IPS-NIHi7 (cell line): ENCODE measurements at regions not wholly inside any gene's neighbourhood (a gene's known extent, or its start where the extent isn't known, plus 50 kb on each side); places are given as distances from the start of the nearest gene placed in this dataset.
A peak's percentile ranks its signal among the peaks of the same experiment; 100 is the strongest.

Experiments
- DNase-seq: peaks from one replicate; pipeline ENCODE4 v3.0.0; 2012; ENCODE audit warnings: mixed read lengths; ENCODE audit errors: extremely low spot score

DNA sequence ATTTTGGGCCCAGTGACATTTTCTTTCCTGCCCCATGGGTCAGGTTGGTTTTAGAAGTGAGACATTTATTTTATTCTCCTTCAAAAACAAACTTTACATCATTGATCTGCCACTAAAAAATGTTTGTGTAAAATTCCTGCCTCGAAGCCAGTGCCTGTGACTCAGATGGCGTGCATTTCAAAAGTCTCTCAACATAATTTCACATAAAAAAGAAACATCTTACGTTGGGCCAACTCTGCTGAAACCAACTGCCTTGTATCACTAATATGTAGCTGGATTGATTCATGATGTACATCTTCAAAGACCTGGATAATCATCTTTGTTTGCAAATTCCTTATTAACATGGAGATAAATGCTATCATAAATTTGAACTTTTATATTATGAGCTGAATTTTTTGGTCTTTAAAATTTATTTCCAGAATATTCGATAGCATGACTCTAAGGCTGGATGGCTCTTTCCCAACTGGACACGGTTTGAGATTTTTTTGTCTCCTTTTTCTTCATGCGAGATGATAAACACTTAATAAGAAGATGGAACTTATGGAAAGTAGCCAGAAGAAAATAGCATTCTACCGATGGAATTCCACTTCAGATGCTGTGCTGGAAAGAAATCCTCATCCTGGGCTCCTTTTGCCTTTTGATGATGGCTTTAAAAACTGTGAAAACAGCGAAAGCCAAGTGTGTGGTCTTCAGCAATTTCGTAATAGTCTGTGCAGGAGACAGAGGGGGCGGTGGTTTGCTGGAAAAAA, 420.5 kb downstream of the FGF9 start:
- DNase-seq, result no peak

DNA sequence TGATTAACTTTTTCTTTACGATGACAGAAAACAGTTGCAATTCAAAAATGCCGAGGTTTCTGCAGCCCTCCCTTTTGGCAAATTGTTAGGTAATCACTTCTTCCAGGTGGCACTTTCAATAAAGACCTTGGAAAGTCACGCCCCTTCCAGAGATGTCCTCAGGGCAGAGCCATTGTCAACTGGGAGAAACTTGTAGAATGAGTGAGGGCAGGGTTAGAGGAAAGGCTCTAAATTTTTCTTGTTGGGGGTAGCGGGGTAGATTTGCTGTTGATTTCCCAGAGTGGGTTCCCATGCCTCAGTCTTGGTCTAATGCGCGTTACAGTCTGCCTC, 421.1 kb downstream of the FGF9 start:
- DNase-seq, result no peak

DNA sequence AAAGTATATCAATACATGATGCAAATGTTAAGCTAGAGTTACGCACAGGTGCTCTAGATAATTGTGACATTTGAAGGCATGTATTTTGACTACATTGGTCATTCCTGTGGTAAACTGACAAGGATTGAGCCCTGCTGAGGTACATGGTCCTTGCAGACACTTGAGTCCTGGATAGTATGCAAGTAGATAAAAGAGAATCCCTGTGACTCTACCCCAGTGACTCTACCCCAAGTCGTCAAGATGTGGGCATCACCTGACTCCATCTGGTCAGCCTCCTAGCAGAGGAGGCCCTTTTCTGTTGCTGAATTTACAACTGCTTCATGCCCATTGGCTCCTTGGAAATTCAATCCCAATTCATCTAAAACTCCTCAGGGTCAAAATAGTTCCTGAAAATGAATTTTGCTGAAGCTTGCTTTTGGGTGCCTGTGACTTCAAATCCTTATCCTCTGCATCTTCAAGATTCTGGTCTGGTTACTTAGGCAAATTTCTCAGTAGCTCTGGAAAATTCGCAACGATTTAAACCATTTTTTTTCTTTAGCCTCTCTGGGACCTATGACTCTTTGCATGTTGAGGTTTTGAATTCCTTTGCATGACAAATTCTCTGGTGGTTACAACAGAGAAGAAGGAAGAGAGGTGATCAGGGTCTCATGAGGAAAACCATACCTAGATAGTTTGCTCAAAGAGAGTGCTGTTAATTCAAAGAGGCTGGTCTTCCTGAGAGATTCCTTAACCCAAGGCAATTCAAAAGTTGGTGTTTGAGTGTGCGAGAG, 422.1 kb downstream of the FGF9 start:
- no peak for DNase-seq

DNA sequence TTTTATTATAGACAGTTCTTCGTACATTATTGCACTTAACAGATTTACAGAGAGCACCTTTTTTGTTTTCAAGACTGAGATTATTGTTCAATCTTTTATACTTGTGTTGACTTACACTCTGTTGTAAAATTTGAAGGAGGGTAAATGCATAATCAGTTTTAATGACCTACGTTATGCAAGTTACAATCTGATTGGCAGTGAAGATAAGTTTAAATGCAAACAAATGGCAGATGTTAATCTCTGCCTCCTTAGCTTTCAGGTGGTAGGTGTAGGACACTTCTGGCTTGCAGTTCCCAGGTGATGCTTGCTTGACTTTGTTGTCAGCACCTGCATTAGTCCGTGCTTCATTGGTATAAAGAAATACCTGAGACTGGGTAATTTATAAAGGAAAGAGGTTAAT, 424.9 kb downstream of the FGF9 start:
- DNase-seq, result no peak

DNA sequence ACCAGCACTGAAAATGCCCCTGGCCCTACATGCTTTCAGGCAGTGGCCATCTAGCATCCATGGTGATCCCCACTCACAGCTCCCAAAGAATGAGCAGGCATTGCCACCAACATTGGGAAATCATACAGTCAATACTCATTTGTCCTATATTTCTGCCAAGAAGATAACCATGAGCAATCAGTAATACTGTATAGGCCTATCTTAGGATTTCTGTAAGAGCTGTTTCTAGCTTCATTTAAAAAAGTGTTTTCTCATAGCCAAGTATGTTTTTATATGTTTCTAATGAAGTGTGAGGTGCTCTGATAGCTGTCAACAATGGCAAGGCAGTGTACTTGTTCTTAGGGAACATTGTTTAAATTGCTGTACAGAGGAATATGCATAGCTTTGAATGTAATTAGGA, 428.7 kb downstream of the FGF9 start:
- DNase-seq, result no peak

DNA sequence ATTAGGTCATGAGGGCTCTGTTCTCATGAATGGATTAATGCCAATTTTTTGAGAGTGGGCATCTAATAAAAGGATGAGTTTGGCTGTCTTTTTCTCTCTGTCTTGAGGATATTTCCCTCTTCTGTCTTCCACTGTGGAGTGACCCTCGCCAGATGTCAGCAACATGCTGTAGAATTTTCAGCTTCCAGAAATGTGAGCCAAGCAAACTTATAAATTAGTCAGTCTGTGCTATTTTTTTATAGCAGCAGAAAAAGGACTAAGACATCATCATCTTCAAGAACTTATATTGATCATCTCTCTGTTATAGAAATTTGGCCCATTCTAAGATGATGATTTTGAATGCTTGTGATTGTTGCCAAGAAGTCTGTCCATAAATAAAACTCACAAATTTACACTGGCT, 431.4 kb downstream of the FGF9 start:
- DNase-seq, result no peak

DNA sequence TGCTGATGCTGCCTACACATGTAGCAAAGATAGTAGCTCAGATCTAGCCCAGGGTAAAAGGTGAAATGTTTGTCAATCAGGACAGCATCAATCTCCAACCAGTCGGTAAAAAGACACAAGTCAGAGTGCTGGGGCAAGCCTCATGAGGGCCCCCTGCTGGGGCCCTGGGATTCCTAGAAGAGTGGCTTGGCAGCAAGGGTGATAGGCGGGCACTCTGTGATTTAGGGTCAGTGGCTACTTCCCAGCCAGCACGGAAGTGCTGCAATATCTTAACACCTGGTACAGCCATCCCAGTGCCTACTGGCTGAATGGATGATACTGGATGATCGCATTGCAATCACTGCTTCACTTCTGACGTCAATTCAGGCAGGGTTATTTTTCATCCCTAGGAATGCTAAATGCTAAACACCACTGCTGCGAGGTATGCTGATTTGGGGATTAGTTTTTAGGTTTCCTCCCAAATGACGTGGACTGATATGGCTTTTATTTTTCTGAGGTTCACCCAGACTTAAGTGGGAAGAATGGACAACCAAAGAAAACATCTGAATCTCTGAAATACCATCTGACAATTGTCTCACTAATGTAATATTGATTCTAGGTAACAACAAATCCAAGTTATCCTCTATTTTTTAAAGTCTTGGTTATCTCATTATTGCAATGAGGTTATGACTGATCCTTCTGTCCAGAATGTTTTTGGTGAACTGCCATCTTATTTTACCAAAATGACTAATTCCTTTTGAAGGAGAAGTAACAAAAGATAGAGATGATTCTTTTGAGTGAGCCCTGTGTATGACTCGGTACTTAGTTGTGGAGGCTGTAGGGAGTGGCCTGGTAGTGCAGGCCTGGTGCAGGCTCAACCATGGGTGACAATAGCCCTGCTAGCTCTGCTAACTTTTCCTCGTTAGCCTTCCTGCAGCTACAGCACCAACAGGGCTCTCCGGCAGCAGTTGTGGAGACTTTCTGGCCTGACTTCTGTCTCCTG, 432.5 kb downstream of the FGF9 start:
- peak; percentile 29 for DNase-seq

DNA sequence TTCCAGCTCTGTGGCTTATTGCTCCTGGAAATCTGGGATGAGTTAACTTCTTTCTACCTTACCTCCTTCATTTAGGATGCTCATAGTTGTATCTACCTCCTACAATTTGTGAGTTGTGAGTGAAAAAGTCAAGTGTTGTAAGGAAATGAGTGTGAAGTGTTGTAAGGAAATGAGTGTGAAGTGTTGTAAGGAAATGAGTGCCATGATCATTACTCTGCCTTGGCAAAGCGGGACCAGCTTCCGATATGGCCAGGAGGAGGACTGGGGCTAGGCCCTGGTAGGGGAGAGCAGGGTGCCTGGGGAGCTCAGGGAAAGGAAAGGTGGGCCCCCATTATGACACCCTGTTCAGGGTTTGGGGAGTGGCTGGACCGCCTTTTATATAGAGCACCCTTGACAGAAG, 435.2 kb downstream of the FGF9 start:
- DNase-seq, result no peak

DNA sequence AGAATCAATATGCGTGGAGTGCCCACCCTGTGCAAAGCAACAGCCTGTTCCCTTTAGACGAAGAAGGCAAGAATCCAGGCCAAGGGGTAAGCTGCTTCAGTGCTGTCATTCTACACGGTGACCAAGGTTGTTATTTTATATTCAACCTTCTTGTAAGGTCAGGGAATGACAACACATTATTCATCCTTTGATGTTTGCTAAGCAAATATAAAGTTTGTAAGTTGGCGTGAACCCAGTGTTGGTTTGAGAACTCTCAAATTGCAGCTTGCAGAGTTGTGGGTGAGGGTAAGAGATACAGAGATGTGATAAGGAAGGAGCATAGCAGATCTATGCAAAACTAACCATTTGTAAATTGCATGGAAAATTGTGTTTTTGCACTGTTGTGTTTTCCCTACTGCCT, 436.7 kb downstream of the FGF9 start:
- DNase-seq, result no peak

DNA sequence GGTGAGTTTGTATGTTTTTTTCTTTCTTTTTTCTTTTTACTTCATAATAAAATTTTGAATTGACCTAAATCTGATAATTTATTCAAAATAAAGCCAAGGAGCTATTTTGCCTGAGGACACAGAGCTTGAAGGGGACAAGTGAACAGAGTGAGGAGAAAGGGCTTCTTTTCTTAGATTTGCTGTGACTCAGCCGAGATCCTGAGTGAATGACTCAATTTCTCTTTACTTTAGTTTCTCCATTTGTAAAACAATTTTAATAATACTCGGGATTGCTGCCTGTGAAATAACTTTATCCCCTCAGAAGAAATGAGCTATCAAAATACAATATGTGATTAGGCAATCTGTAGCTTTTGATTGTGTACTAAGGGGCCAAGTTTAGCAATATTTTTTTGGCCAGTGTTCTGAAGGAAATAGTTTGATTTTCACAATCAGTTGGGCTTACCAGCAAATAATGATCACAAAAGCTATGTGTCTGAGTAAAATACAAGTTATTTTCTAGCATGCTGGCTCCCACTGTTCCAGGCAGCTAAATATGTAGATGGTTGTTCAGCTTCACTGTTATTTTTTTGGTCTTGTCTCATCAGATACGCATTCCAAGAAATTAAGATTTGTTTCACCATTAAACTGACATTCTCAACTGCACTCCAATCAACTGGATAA, 437.5 kb downstream of the FGF9 start:
- DNase-seq, result no peak

DNA sequence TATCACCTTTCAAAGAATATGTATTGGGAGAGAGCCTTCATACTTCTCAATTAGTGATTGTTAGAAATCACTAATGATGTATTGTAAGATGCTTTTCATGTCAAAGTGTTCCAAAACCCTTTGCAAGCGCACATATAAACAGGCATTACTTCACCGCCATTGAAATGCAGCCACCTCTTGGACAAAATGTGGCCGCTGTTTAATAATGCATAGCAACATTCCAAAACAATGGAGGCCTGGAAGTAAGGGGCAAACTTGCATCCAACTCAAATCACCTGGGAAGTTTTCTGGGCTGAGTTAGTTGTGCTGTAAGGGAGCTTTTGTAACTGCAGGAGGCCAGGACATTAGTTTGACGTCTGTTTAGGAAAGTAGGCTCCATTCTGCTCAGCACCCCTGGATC, 438.1 kb downstream of the FGF9 start:
- DNase-seq, result no peak

DNA sequence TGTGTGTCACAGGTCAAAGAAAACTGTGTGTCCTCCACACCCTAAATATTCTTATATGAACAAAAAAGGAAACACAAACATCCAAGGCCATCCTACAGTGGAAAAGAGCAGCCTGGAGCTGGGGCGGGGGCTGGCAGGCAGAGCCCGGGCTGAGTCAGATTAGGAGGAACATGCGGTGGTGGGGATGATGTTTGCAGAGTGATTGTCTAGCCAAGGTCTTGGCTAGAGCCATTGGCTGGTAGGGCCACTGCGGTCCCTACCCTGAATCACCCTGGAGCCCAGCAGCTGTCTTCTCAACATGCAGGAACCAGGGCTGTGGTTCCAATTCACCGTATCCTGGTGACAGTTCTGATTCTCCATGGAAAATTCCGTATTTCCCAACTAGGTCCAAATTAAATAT, 439.5 kb downstream of the FGF9 start:
- no peak for DNase-seq

DNA sequence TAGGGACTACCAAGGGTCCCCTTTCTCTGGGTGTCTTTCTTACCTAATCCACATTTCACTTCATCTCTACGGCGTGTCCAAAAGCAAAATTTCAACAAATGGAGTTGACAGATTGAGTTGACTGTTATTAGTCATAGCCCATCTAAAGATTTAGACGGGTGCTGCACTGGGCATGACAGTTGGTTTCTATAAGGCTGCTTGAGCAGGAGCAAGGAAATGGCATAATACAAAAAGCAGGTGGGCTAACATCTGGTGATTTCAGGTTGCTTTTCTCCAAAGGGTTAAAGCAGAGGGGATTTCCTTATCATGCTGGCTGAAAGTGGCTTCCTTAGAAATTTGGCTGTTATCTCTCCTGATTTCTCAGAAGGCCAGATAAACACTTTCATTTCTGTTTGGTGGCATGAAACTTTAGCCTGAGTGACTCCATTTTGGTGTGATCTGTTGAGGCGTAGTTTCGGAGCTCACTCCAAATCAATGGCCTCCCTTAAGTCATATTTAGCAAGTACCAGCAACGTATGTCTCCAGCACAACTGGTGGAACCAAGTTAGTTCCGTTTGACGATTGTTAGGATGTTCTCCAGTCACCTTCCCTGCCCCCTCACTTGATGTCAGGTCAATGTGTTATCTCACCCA, 440.4 kb downstream of the FGF9 start:
- no peak for DNase-seq

DNA sequence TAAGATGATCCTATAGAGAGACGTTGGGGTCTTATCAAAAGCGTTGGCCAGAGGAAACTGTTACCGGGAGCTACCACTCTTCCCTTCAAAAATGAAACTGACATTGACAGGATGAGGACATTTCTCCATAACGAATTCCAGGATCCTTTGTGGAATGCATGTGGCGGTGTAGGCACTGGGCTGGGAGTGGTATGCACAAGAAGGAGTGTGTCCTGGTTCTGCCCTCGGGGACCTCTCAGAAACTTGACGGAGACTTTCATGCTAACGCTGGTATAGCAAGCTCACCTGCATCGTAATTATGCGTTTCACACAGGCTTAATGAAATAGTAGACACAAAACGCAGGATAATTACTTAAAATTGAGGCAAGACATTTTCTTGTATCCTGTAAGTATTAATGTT, 441.1 kb downstream of the FGF9 start:
- no peak for DNase-seq

DNA sequence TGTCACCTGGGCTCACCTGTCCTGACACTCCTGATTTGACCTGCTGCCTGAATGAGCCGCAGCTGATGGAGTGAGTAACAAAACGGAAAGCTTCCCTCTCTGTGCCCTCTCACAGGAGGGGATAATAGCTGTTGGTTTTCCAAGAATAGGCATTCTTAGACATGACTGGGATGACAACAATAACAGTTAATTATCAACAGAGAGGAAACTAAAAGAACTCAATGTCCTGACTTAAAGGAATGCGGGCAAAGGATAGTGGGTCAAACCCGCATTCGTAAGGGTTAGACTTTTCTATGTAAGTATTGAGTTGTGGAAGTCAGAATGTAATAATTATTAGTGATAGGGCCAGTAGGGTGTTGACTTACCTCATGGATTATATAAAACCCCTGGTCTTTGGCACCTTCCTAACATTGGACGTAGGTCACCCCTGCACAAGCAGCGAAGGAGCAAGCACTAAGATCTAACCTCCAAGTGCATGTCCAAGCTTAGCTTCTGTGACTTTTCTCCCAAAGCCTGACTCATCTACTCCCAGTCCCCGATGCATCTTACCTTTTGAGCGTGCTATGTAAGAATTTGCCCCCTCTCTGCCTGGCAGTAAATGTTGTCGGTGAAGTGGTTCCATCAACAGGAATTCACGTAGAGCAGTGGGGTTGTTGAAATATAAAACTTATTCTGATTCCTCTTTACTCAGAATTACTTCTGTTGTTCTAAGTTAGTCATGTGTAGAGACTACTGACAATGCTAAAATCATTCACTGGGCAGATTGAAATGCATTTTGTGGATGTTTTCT, 442.3 kb downstream of the FGF9 start:
- no peak for DNase-seq

DNA sequence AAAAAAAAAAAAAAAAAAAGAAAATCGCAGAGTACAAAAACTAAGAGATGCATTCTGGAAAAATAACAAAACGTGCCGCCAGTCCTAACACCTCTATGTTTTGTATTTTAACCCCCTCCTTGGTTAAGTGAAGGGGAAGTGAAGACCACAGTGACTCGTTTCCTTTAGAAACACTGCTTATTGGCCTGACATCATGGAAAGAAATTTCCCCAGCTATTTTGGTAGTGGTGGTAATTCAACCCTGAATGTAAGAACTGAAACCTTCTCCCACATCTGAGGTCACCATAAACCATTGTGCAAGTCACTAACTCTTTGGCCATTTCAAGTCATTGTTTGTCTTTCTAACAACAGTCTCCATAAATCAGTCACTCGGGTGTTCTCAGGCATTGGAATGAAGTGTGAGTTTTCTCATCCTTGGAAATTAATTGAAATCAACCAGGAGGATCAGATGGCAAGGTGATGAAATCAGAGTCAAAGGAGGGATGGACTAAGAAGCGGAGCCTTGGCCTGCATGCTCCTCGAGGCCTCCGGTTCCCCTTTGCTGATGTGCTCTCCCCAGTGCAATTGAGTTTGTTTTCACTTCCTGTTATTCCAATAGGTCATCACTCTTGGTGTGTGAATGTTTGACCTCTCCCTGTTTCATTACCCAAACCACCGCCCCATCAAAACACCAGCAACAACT, 443.9 kb downstream of the FGF9 start:
- DNase-seq, result no peak

DNA sequence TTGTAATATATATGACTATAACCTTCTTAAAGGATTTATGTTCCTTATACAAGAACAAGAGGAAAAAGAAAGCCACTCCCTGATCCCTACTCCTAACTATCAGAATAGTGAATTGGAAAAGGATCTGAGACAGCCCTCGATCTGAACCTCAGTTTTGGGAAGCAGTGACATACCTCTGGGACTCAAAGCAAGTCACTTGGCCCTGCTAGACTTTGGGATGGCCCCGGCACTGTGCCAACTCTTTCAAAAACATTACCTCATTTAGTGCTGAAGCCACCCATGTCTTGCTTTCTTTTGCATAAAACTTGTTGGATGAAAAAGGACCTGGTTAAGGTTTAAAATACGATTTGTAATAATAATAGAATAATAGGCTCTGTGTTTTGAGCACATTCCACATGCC, 447.3 kb downstream of the FGF9 start:
- no peak for DNase-seq

DNA sequence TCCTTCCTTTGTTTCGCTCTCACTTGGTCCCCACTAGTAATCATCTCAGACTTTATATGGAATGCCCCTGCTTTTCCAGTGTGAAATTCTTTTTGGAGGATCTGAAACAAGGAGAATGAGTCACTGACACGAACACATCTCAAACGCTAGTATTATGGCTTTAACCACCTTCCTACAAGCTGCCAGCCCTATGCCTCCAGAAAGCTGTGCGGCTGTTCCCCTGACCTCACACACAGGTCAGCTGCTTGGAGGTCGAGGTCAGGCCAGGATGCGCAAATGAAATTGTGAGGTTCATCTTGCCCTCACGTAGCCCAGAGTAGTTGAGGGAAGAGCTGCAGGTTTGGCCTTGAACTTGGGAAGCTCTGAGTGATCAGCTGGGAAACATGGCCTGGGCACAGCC, 449.8 kb downstream of the FGF9 start:
- no peak for DNase-seq

DNA sequence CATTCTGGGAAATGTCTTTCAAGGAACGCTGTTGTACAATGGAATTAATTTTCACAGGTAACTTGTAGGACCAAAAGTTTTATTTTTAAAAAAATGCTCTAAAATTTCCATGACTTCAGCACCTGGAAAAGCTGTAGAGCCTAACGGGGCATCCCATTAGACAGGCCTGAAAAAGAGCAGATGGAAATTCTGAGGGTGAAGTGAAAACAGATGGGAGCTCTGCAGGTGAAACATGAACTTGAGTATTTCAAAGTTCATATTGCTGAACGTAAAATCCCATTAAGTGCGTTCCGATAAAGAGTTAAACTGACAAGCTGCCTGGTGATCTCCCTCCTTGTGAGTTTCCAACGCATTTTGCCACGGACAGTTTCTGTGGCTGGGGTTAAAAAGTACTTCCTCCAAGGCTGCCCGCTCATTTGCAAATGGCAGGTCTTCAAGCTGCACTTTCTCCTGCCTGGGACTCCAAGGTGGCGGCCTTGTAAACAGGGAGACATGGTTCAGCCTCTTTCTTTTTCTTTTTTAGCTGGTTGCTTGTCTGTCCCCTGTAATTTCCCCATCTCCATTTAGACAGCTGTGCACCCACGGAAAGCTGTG, 450.4 kb downstream of the FGF9 start:
- DNase-seq, result no peak
